Activated T-cell treated with anti-CD3 and anti-CD28 coated beads for 4 hours (primary cell): ENCODE measurements at regions not wholly inside any gene's neighbourhood (a gene's known extent, or its start where the extent isn't known, plus 50 kb on each side); places are given as distances from the start of the nearest gene placed in this dataset.

ENCODE experiments used
- DNase-seq: peaks from one replicate; pipeline ENCODE4 v3.0.0-alpha.2; 2020

GRCh38 chr9:107213561-107214028 is 69.5 kb upstream of the RAD23B start:
- DNase-seq: no peak

GRCh38 chr9:107214381-107214780 is 68.7 kb upstream of the RAD23B start:
- no peak for DNase-seq

DNA sequence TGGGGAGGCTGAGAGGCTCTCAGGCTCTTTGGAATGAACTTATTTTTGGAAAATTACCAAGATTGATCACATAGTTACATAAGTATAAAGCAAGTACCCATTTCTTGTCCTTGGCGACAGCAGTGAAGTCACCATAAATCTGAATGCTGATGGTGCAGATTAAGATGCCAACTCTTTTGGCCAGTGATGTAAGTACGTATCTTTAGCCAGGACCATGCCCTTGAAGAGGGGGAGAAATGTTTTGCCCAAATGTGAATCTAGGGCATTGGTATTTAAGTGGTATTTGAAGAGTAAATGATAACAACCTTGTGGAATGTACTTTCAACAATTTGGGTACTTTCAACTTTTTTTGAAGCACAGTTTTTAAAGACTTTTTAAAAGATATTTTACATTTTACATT is 68.2 kb upstream of the RAD23B start:
- DNase-seq: no peak

- DNase-seq: no peak
Observed at GRCh38 chr9:107215381-107215780, 67.7 kb upstream of the RAD23B start.

DNA sequence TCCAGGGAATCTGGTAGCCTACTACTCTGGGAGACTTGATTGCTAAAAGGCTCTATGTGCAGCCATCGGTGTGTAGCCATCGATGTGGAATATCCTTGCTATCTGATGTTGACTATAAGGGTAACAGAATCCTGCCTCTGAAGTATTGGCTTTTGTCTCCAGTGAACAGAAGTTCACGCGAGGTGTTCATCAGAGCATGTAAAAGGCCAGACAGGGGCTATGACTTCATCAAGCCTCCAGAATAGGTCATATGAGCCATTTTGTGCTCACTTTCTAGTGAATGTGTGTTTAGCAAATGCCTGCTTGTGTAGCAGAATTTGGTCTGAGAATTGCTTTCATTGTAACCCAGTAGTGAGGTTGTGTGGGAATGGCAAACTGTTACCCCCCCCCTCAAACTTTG is 66.8 kb upstream of the RAD23B start:
- DNase-seq: no peak

GRCh38 chr9:107218829-107219485 is 64.1 kb upstream of the RAD23B start:
- DNase-seq: no peak

GRCh38 chr9:107219486-107220077 is 63.5 kb upstream of the RAD23B start:
- DNase-seq: no peak

GRCh38 chr9:107221321-107221720 is 61.8 kb upstream of the RAD23B start:
- no peak for DNase-seq

DNA sequence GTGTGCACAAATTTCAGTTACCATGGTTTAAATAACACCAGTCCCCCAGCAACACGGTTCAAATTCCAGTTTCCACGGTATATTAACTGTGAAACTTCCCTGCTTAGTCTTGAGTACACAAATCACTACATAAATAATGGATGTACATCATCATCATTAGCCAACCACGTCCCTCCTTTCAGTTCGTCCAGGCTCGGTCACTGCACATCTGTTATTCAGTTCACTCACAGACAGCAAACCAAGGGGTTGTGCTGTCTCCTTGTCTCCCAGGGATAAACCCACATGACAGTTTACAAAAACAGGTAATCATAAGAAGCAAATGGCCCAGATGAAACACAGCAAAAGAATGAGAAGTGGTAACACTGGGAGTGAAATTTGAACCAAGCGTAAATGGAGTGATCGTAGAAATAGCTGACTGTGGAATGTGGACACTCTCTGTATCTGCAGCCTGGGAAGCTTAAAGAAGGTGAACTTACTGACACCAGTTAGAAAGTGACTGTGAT is 61.0 kb upstream of the RAD23B start:
- no peak for DNase-seq

DNA sequence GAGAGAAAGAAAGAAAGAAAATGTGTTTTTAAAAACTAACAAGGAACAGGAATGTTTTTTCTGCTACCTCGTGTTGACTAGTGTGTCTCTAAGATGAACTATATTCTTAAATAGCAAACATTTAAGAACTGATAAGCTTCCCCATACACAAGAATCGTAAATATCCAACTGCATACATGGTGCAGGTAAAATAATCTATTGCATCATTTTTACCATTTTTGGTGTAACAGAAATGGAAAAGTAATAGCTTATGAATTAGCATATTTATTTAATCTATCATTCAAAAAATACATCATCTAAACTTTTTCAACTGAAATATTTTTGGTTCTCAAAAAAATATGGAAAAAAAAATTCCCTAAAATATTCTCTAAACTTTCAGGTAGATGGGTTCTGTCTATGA is 59.7 kb upstream of the RAD23B start:
- DNase-seq: no peak

DNA sequence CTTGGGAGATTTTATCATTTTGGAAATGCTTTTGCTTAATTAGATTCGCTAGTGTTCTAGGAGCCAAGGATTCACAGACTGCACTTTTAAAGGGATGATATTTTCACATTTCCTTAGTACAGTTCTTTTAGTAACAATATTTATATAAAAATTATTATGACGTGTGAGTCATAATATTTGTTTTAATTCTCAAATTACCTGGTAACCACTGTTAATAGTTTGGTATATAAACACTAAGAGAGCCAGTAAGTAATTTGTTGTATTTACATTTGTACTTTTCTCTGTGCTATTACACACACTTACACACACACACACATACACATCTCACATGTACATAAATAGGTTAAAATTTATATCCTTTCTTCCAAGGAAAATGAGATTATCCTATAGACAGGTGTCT is 58.8 kb upstream of the RAD23B start:
- DNase-seq: no peak

GRCh38 chr9:107226421-107226820 is 56.7 kb upstream of the RAD23B start:
- DNase-seq: no peak

GRCh38 chr9:107227774-107228173 is 55.3 kb upstream of the RAD23B start:
- DNase-seq: no peak

DNA sequence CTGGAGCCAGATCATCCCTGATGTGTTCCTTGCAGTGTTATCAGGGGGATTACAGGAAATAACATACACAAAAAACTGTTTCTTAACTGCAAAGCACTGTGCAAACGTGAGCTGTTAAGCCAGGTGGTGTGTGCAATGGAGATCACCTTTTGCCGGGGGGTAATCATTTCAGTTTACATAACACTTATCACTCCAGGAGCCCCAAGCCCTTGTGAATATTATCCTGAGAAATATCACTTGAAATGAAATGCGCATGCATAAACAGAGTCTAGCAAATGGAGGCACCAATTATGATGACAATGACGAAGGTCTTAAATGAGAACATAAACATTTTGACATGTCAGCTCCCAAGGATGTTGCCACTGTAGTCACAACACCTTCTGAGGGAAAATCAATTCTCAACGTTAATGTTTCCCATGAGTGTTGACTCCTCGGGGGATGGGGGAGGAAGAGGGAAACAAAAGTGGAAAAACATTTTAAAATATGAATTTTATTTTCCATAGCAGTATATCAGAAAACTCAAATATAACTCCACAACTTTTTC is 54.5 kb upstream of the RAD23B start:
- no peak for DNase-seq

GRCh38 chr9:107229241-107229741 is 53.8 kb upstream of the RAD23B start:
- no peak for DNase-seq
